Heart right ventricle (tissue), 16 donors: ENCODE measurements at regions not wholly inside any gene's neighbourhood (a gene's known extent, or its start where the extent isn't known, plus 50 kb on each side); places are given as distances from the start of the nearest gene placed in this dataset.

Experiments used
- ATAC-seq, 8 donors: fragments of 200-7000 bp; cut with Tn5 transposase; one replicate each; pipeline ENCODE4 v1.9.1; 2020; ENCODE audit warnings: mild to moderate bottlenecking in 8 of 8, moderate library complexity in 8 of 8, moderate number of reproducible peaks in 1 of 8
- DNase-seq, 2 donors: peaks; one replicate each; pipeline ENCODE4 v3.0.0-alpha.2; 2020
- H3K27ac ChIP-seq, 10 donors: fragments of 200-600 bp; sonication (generic) in 2 of 10; one replicate each; pipeline versions ENCODE4 v1.5.0 to v1.8.0; 2020 to 2022; ENCODE audit warnings: mild to moderate bottlenecking in 3 of 10
- H3K27me3 ChIP-seq, 7 donors: fragments of 200-600 bp; one replicate each; pipeline ENCODE4 v1.8.0; 2021 to 2022; ENCODE audit warnings: mild to moderate bottlenecking in 2 of 7
- H3K36me3 ChIP-seq, 9 donors: fragments of 200-600 bp; sonication (generic) in 1 of 9; one replicate each; pipeline versions ENCODE4 v1.5.0 to v1.8.0; 2020 to 2022; ENCODE audit warnings: mild to moderate bottlenecking in 2 of 9
- H3K4me1 ChIP-seq, 9 donors: fragments of 200-600 bp; sonication (generic) in 1 of 9; one replicate each; pipeline versions ENCODE4 v1.5.0 to v1.8.0; 2020 to 2022; ENCODE audit warnings: mild to moderate bottlenecking in 4 of 9
- H3K4me3 ChIP-seq, 10 donors: fragments of 200-600 bp; sonication (generic) in 2 of 10; one replicate each; pipeline versions ENCODE4 v1.5.0 to v1.8.0; 2020 to 2022; ENCODE audit warnings: mild to moderate bottlenecking in 7 of 10, moderate library complexity in 2 of 10
- H3K9me3 ChIP-seq, 11 donors: fragments of 200-600 bp in 10 of 11; sonication (generic) in 2 of 11; one replicate each; pipeline versions ENCODE4 v1.5.0 to v1.8.0; 2013 to 2022; ENCODE audit warnings: mild to moderate bottlenecking in 2 of 11, control low read depth in 1 of 11, moderate library complexity in 1 of 11
- WGBS, 2 donors: extraction: QIAGEN DNeasy Blood & Tissue Kit; methylation state at CpG; one replicate each; pipeline ENCODE4 v1.1.7; 2013; ENCODE audit warnings: inconsistent platforms in 1 of 2; 5-methylcytosine and 5-hydroxymethylcytosine counted together
- intact Hi-C, 10 donors: fragments of 100-400 bp; cut with DNase I; formaldehyde crosslinking; loops; one replicate each; pipeline versions ENCODE4 v1.11.1 to v1.14.2; 2022
- TF ChIP-seq, protein P1 (sequence below), 9 donors: fragments of 200-600 bp; sonication (generic) in 2 of 9; IDR thresholded peaks; one replicate each; pipeline versions ENCODE4 v1.5.0 to v1.8.0; 2021 to 2022; ENCODE audit warnings: antibody characterized with exemption in 9 of 9, mild to moderate bottlenecking in 5 of 9, moderate library complexity in 1 of 9
- donor health status: Arrhythmogenic right ventricular cardiomyopathy.
- donor health status: ischemic (EF 13 %, LVEDD 7.1; RV severe dilation, severe dysfunction).
- donor health status: healthy with polysubstance abuse.
- donor health status: DM: no; HTN: yes; CAD: no.
- donor health status: DM: no; HTN: no; CAD: no.
- donor health status: ischemic (EF 25% LVEDD 6.9; RV normal size, moderate dysfunction).
- donor health status: ischemic (EF 25% LVEDD 5.7; RV mildly dilated, moderate dysfunction).
- donor health status: healthy.
- donor health status: DM: yes; HTN: yes; CAD: no.
- donor health status: Ischemic cardiomyopathy.
- donor health status: ischemic (EF 35%, LVEDD 5.7; RV mildly dilated, moderate dysfunction).
- donor health status: nonischemic (EF 11% LVEDD 7.7; RV severe dilation, severe dysfunction).
- donor health status: DM: yes; HTN: yes; CAD: no.
- donor health status: PGD.
- donor health status: ischemic (EF 29% LVEDD 5.4; RV normal size, mild dysfunction).
- donor health status: nonischemic (EF 23%, LVEDD 6.1; RV moderate dilation, normal function).

DNA sequence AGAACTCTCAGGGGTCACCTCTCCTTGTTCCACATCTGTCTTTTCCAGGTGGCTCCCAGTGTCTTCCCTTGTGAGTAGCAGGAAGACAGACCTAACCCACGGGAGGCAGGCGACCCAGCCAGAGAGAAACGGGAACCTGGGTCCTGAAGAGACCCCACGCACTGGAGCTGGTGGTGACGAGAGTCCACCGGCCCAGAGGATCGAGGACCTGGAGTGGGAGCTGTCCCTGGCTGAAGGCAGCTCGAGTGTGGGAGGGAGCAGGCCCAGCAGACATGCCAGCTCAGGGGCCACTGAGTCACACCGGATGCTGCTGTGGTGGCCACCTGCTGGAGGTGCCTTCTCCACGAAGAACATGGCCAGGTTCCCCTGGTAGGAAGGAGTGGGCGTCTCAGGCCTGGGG lies 66.5 kb upstream of the ATP12A start:
- peaks cover 0 to 6% (median 0%) of the 10 kb centered on the region in 9 donors for H3K4me1 ChIP-seq
- no peak for DNase-seq
- ATAC-seq, result no peak
- H3K4me3 ChIP-seq, result no peak overlapping the region
- intact Hi-C loops, result no loop called here
- 91 to 92% methylated on average over 11 of the region's 11 CpGs for WGBS, 2 donors
- H3K27ac ChIP-seq, result no peak overlapping the region
- H3K9me3 ChIP-seq, result no peaks in the 10 kb centered on the region
- H3K36me3 ChIP-seq, result no peaks in the 10 kb centered on the region
- TF ChIP-seq, protein P1, sequence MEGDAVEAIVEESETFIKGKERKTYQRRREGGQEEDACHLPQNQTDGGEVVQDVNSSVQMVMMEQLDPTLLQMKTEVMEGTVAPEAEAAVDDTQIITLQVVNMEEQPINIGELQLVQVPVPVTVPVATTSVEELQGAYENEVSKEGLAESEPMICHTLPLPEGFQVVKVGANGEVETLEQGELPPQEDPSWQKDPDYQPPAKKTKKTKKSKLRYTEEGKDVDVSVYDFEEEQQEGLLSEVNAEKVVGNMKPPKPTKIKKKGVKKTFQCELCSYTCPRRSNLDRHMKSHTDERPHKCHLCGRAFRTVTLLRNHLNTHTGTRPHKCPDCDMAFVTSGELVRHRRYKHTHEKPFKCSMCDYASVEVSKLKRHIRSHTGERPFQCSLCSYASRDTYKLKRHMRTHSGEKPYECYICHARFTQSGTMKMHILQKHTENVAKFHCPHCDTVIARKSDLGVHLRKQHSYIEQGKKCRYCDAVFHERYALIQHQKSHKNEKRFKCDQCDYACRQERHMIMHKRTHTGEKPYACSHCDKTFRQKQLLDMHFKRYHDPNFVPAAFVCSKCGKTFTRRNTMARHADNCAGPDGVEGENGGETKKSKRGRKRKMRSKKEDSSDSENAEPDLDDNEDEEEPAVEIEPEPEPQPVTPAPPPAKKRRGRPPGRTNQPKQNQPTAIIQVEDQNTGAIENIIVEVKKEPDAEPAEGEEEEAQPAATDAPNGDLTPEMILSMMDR (IDR thresholded peaks at IDR 0.05), result no peak
- H3K27me3 ChIP-seq, result no peaks in the 10 kb centered on the region

DNA sequence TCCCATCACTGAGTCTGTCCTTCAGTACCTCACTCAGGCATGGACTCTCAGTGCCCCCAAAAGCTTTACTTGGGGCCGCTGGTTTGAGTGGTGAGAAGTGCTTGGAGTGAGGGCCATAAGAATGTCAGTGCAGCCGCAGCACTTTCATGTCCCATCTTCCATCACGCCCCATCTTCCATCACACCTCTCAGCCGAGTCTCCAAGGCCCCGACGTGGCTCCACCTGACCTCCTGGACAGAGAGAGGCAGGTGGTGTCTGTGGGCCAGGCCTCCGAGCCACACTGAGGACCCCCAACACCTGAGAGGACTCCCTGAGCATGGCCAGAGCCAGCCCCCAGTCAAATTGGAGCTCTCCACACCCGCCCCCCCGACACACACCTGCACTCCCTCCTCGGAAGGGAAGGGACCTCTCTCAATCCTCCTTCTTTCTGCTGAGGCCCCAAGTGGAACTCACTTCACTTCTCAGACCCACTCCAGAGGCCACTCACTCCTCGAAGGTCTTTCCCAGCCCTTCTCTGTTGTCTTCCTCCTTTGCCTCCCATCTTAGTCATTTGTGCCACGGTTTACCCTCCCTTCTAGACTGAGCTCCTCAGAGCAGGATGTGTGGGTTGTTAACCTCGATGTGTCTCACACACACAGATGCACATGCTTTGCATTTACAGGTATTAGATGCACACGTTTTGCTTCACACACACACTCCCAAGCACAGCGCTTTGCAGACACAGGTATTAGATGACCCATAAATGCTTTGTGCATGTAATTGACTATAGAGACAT lies 65.7 kb upstream of the ATP12A start:
- no peaks in the 10 kb centered on the region for H3K9me3 ChIP-seq
- no peak overlapping the region for H3K27ac ChIP-seq
- no peaks in the 10 kb centered on the region for H3K27me3 ChIP-seq
- no peaks in the 10 kb centered on the region for H3K36me3 ChIP-seq
- 91 to 93% methylated on average over 15 of the region's 15 CpGs for WGBS, 2 donors
- H3K4me3 ChIP-seq, result no peak overlapping the region
- TF ChIP-seq, protein P1 (IDR thresholded peaks at IDR 0.05), result no peak
- ATAC-seq (no peak), DNase-seq (no peak)
- H3K4me1 ChIP-seq, result peaks cover 0 to 14% (median 0%) of the 10 kb centered on the region in 9 donors
- intact Hi-C loops, result no loop called here

DNA sequence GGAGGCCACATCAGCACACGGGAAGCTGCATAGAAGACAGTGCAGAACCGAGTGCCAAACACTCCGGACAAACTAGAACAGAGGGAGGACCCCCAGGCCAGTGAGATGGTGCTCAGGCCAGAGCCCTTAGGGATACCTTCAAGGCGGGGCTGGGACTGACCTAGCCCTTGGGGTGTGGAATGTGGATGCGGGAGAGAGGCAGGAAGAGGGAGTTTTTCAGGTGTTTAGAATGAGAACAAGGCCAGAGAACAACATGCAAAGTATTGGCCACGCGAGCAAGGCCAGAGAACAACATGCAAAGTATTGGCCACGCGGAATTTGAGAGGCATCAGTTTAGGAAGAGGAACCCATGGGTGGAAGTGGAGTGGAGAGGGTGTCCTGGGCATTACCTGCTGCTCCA lies 65.1 kb upstream of the ATP12A start:
- ATAC-seq, result no peak
- H3K36me3 ChIP-seq, result no peaks in the 10 kb centered on the region
- 90% methylated on average over 9 of the region's 9 CpGs for WGBS, 2 donors
- TF ChIP-seq, protein P1 (IDR thresholded peaks at IDR 0.05), result no peak
- no peaks in the 10 kb centered on the region for H3K27me3 ChIP-seq
- H3K4me1 ChIP-seq, result peaks cover 0 to 14% (median 0%) of the 10 kb centered on the region in 9 donors
- H3K27ac ChIP-seq, result no peak overlapping the region
- no peak for DNase-seq
- no peaks in the 10 kb centered on the region for H3K9me3 ChIP-seq
- no peak overlapping the region for H3K4me3 ChIP-seq
- intact Hi-C loops, result no loop called here

DNA sequence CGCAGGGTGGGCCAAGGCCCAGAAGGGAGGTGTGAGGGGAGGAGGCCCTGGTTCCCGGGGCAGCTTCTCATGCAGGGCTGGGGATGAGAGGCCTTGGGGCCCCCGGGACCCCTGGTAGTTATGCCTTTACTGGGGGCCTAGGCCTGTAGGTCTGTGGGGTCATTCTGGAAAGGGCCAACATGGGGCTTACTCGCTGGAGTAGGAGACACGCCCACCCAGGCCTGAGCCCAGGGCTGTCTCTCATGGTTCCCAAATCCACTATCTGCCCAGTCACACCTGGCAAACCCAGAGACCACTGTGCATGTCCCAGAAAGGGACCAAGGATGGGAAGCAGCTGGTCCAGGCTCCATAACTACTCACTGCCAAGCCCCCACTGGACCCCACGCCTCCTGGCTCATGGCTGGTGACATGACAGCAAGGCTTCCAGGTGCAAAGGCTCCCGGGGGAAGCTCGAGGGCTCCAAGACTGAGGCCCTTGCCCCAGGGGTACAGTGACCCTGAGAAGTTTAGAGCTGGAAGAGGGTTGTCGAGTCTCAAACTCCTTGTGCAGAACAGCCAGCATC lies 64.2 kb upstream of the ATP12A start:
- TF ChIP-seq, protein P1 (IDR thresholded peaks at IDR 0.05), result no peak
- no peaks in the 10 kb centered on the region for H3K36me3 ChIP-seq
- H3K4me3 ChIP-seq, result no peak overlapping the region
- WGBS, 2 donors, result 91 to 94% methylated on average over 9 of the region's 9 CpGs
- no peak overlapping the region for H3K27ac ChIP-seq
- no peaks in the 10 kb centered on the region for H3K27me3 ChIP-seq
- no peaks in the 10 kb centered on the region for H3K9me3 ChIP-seq
- ATAC-seq (no peak), DNase-seq (no peak)
- peaks cover 0 to 14% (median 0%) of the 10 kb centered on the region in 9 donors for H3K4me1 ChIP-seq
- intact Hi-C loops, result no loop called here
